ENCODE measurements at regions not wholly inside any gene's neighbourhood (a gene's known extent, or its start where the extent isn't known, plus 50 kb on each side); places are given as distances from the start of the nearest gene placed in this dataset.

GRCh38 chr4:108264693-108265092 lies 96.0 kb upstream of the LEF1 start (continued):
- TF ChIP-seq HDAC6 (IDR thresholded peaks at IDR 0.05; ENCODE audit: low read depth, low read length) (no peak), RFXANK (CRISPR knock-in tag; IDR thresholded peaks at IDR 0.05) (no peak), MNT (IDR thresholded peaks at IDR 0.05) (no peak), ZGPAT (CRISPR knock-in tag; IDR thresholded peaks at IDR 0.05) (no peak), ZKSCAN8 (CRISPR knock-in tag; IDR thresholded peaks at IDR 0.05; ENCODE audit: borderline replicate concordance) (no peak), ATF4 (CRISPR knock-in tag; IDR thresholded peaks at IDR 0.05) (no peak), TBX2 (CRISPR knock-in tag; IDR thresholded peaks at IDR 0.05; ENCODE audit: borderline replicate concordance) (no peak), ATF2 (CRISPR knock-in tag; IDR thresholded peaks at IDR 0.05) (no peak), RELA (CRISPR knock-in tag; IDR thresholded peaks at IDR 0.05) (no peak), MIXL1 (CRISPR knock-in tag; IDR thresholded peaks at IDR 0.05) (no peak), SPEN (CRISPR knock-in tag; IDR thresholded peaks at IDR 0.05; ENCODE audit: low read depth) (no peak)
